HepG2 (cell line): ENCODE measurements at regions not wholly inside any gene's neighbourhood (a gene's known extent, or its start where the extent isn't known, plus 50 kb on each side); places are given as distances from the start of the nearest gene placed in this dataset.

Source experiments
- ATF1 ChIP-seq: IDR thresholded peaks from 2 replicates; pipeline ENCODE4 v1.6.1; 2016; ENCODE audit warnings: mild to moderate bottlenecking, control low read depth
- CREBL2 ChIP-seq: sonication (generic); formaldehyde crosslinking; IDR thresholded peaks from 2 replicates; pipeline ENCODE4 v1.8.1; 2023; ENCODE audit warnings: missing genetic modification reagents, mild to moderate bottlenecking, borderline replicate concordance
- EED ChIP-seq: sonication (generic); formaldehyde crosslinking; IDR thresholded peaks from 2 replicates; pipeline ENCODE4 v1.5.0; 2020; ENCODE audit warnings: mild to moderate bottlenecking, missing genetic modification reagents
- GFI1 ChIP-seq: sonication (generic); formaldehyde crosslinking; IDR thresholded peaks from 2 replicates; pipeline ENCODE4 v1.5.0; 2020; ENCODE audit warnings: missing genetic modification reagents, mild to moderate bottlenecking, borderline replicate concordance
- HIVEP1 ChIP-seq: sonication (generic); formaldehyde crosslinking; IDR thresholded peaks from 2 replicates; pipeline ENCODE4 v1.4.0; 2020; ENCODE audit warnings: mild to moderate bottlenecking, missing genetic modification reagents
- HMG20A ChIP-seq: IDR thresholded peaks from 2 replicates; pipeline ENCODE4 v1.6.1; 2016; ENCODE audit warnings: borderline replicate concordance
- IRF2 ChIP-seq: IDR thresholded peaks from 2 replicates; pipeline ENCODE4 v1.6.1; 2018; ENCODE audit warnings: missing genetic modification reagents, missing compliant biosample characterization
- JUND ChIP-seq: sonication (generic); formaldehyde crosslinking; IDR thresholded peaks from 2 replicates; pipeline ENCODE4 v1.8.0; 2022; ENCODE audit warnings: mild to moderate bottlenecking, missing genetic modification reagents
- LCORL ChIP-seq, 2 experiments: fragments of 450-650 bp in 1 of 2; sonication (generic) in 1 of 2; formaldehyde crosslinking in 1 of 2; IDR thresholded peaks; 2 replicates each; pipeline versions ENCODE4 v1.5.0 to v1.6.1; 2017 to 2020; ENCODE audit warnings: antibody characterized with exemption in 1 of 2, missing genetic modification reagents in 1 of 2
- MIER2 ChIP-seq: IDR thresholded peaks from 2 replicates; pipeline ENCODE4 v1.6.1; 2016; ENCODE audit warnings: missing biosample characterization, missing genetic modification reagents
- NKX3-1 ChIP-seq: sonication (generic); formaldehyde crosslinking; IDR thresholded peaks from 2 replicates; pipeline ENCODE4 v1.5.0; 2020; ENCODE audit warnings: missing genetic modification reagents
- NR2F6 ChIP-seq, 2 experiments: IDR thresholded peaks; 2 replicates each; pipeline ENCODE4 v1.6.1; 2016; ENCODE audit warnings: antibody characterized with exemption in 1 of 2, mild to moderate bottlenecking in 1 of 2
- RBAK ChIP-seq: sonication (generic); formaldehyde crosslinking; IDR thresholded peaks from 2 replicates; pipeline ENCODE4 v1.5.1; 2020; ENCODE audit warnings: mild to moderate bottlenecking, missing genetic modification reagents
- RBFOX2 ChIP-seq: fragments of 200-400 bp; formaldehyde crosslinking; IDR thresholded peaks from 2 replicates; pipeline ENCODE4 v1.6.1; 2017; ENCODE audit warnings: low read depth, mild to moderate bottlenecking, low read length
- RXRA ChIP-seq: sonication (generic); formaldehyde crosslinking; IDR thresholded peaks from 2 replicates; pipeline ENCODE4 v1.5.1; 2020; ENCODE audit warnings: missing genetic modification reagents
- TEAD3 ChIP-seq: optimal IDR thresholded peaks from 2 replicates; pipeline ENCODE3; 2016; ENCODE audit warnings: borderline replicate concordance
- ZFX ChIP-seq: sonication (generic); formaldehyde crosslinking; IDR thresholded peaks from 2 replicates; pipeline ENCODE4 v1.4.0; 2020; ENCODE audit warnings: mild to moderate bottlenecking, low read depth, missing genetic modification reagents, moderate library complexity
- ZNF264 ChIP-seq: sonication (generic); formaldehyde crosslinking; IDR thresholded peaks from 2 replicates; pipeline ENCODE4 v1.4.0; 2020; ENCODE audit warnings: missing genetic modification reagents
- ZNF30 ChIP-seq: sonication (generic); formaldehyde crosslinking; IDR thresholded peaks from 2 replicates; pipeline ENCODE4 v1.5.0; 2020; ENCODE audit warnings: mild to moderate bottlenecking, missing genetic modification reagents
- ZNF674 ChIP-seq: sonication (generic); formaldehyde crosslinking; IDR thresholded peaks from 2 replicates; pipeline ENCODE4 v1.5.0; 2020; ENCODE audit warnings: low read depth, mild to moderate bottlenecking, missing genetic modification reagents
- ZNF777 ChIP-seq: sonication (generic); formaldehyde crosslinking; IDR thresholded peaks from 2 replicates; pipeline ENCODE4 v1.4.0; 2020; ENCODE audit warnings: missing genetic modification reagents
- ZNF792 ChIP-seq: IDR thresholded peaks from 2 replicates; pipeline ENCODE4 v1.6.1; 2016
- ZNF850 ChIP-seq: sonication (generic); formaldehyde crosslinking; conservative IDR thresholded peaks from 2 replicates; pipeline ENCODE4 v1.9.0; 2021; ENCODE audit warnings: mild to moderate bottlenecking, missing genetic modification reagents
- TF ChIP-seq, protein P1 (sequence below): sonication (generic); formaldehyde crosslinking; IDR thresholded peaks from 2 replicates; pipeline ENCODE4 v1.8.0; 2022; ENCODE audit warnings: missing genetic modification reagents, mild to moderate bottlenecking, inconsistent platforms, borderline replicate concordance
- TF ChIP-seq, protein P2 (sequence below): sonication (generic); formaldehyde crosslinking; IDR thresholded peaks from 2 replicates; pipeline ENCODE4 v1.8.1; 2023; ENCODE audit warnings: missing genetic modification reagents, inconsistent platforms, borderline replicate concordance
- TF ChIP-seq, protein P3 (sequence below): sonication (generic); formaldehyde crosslinking; IDR thresholded peaks from 2 replicates; pipeline ENCODE4 v1.5.0; 2020; ENCODE audit warnings: missing genetic modification reagents
- TF ChIP-seq, protein P4 (sequence below): sonication (generic); formaldehyde crosslinking; IDR thresholded peaks from 2 replicates; pipeline ENCODE4 v1.4.0; 2020; ENCODE audit warnings: missing genetic modification reagents

DNA sequence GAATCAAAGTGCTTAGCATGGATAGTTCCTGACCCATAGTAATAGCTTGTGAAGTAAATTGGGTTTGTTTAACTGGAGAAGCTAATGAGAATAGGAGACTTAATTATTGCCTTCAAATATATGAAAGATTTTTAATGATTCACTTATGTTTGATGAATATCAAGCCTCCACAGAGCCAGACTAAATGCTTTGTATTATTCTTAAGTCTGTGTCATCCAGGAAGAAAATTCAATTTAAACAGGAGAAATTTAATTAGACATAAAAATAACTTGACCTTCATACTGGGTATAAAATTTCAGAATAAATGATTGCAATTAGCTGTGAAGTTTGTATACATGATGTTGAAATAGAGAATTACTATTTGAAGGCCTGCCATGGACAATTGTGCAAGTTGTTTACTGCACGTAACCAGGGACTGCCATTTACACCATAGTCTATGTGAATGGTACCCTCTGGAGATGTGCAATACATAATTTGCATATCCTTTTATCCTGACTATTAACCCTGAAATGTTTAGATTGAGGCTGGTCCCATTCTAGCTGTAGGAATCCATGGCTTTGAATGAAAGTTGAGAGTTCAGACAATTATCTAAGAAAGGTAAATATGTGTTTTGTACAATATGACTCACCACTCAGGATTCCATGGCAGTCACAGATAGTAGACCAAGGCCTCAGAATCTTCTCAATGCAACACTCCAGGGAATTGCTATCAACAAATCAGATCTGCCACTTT, 133.5 kb upstream of the IL12B start (continued):
- TF ChIP-seq ZNF674 (CRISPR knock-in tag) (no peak), HIVEP1 (CRISPR knock-in tag) (no peak), RBAK (CRISPR knock-in tag) (no peak), NKX3-1 (no peak), LCORL (IDR thresholded peaks at IDR 0.05) (no peak), LCORL (CRISPR knock-in tag; IDR thresholded peaks at IDR 0.05) (peak; percentile 50; the same call in 1 of the 2 replicates), ZNF792 (CRISPR knock-in tag) (peak; percentile 65; the same call in 1 of the 2 replicates), ZNF264 (CRISPR knock-in tag) (no peak), RBFOX2 (no peak), ZNF30 (CRISPR knock-in tag) (no peak), IRF2 (CRISPR knock-in tag) (no peak), MIER2 (CRISPR knock-in tag) (0 out of 2 replicates have a peak, but pooled peaks have one; percentile 31), ZNF777 (CRISPR knock-in tag) (no peak), ATF1 (no peak), TEAD3 (peak; percentile 96), NR2F6 (IDR thresholded peaks at IDR 0.05) (peak; percentile 44; the same call in 1 of the 2 replicates), NR2F6 (CRISPR knock-in tag; IDR thresholded peaks at IDR 0.05) (peak; percentile 40), ZFX (0 out of 2 replicates have a peak, but pooled peaks have one; percentile 27), RXRA (CRISPR knock-in tag) (no peak), JUND (CRISPR knock-in tag) (peak; percentile 98), EED (CRISPR knock-in tag) (no peak), HMG20A (CRISPR knock-in tag) (peak; percentile 70; the same call in 1 of the 2 replicates), ZNF850 (no peak), GFI1 (CRISPR knock-in tag) (peak; percentile 38; the same call in 1 of the 2 replicates), CREBL2 (CRISPR knock-in tag) (no peak)
- TF ChIP-seq, protein P1, sequence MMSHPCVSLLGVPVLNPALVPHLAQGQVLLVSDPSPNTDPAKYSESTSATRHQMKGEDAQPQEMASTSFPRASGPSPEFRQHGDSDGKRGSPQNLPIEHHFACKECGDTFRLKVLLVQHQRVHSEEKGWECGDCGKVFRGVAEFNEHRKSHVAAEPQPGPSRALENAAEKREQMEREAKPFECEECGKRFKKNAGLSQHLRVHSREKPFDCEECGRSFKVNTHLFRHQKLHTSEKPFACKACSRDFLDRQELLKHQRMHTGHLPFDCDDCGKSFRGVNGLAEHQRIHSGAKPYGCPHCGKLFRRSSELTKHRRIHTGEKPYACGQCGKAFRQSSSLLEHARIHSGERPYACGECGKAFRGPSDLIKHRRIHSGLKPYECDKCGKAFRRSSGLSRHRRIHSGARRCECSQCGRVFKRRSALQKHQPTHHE (CRISPR knock-in tag), result no peak
- TF ChIP-seq, protein P2, sequence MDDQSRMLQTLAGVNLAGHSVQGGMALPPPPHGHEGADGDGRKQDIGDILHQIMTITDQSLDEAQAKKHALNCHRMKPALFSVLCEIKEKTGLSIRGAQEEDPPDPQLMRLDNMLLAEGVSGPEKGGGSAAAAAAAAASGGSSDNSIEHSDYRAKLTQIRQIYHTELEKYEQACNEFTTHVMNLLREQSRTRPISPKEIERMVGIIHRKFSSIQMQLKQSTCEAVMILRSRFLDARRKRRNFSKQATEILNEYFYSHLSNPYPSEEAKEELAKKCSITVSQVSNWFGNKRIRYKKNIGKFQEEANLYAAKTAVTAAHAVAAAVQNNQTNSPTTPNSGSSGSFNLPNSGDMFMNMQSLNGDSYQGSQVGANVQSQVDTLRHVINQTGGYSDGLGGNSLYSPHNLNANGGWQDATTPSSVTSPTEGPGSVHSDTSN, result no peak
- TF ChIP-seq, protein P3, sequence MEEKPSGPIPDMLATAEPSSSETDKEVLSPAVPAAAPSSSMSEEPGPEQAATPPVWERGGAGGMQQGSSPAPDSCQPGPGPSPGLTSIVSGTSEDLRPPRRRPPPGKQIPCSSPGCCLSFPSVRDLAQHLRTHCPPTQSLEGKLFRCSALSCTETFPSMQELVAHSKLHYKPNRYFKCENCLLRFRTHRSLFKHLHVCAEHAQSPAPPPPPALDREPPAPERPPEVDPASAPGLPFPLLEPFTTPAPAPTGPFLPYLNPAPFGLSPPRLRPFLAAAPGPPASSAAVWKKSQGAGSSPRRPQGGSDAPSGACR (CRISPR knock-in tag), result no peak
- TF ChIP-seq, protein P4, sequence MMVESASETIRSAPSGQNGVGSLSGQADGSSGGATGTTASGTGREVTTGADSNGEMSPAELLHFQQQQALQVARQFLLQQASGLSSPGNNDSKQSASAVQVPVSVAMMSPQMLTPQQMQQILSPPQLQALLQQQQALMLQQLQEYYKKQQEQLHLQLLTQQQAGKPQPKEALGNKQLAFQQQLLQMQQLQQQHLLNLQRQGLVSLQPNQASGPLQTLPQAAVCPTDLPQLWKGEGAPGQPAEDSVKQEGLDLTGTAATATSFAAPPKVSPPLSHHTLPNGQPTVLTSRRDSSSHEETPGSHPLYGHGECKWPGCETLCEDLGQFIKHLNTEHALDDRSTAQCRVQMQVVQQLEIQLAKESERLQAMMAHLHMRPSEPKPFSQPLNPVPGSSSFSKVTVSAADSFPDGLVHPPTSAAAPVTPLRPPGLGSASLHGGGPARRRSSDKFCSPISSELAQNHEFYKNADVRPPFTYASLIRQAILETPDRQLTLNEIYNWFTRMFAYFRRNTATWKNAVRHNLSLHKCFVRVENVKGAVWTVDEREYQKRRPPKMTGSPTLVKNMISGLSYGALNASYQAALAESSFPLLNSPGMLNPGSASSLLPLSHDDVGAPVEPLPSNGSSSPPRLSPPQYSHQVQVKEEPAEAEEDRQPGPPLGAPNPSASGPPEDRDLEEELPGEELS, result 0 out of 2 replicates have a peak, but pooled peaks have one; percentile 25
